ENCODE measurements at regions not wholly inside any gene's neighbourhood (a gene's known extent, or its start where the extent isn't known, plus 50 kb on each side); places are given as distances from the start of the nearest gene placed in this dataset.
"Not testable (repeated sequence)": the region's sequence is repeated elsewhere in the genome, so short reads cannot be mapped to it uniquely, and the experiment has no call there.

GRCh38 chr9:105972466-105973204 lies 278.3 kb downstream of the TMEM38B start:
- DNase-seq (ENCODE audit: low read depth in 4 of 4, low spot score in 3 of 4): no peak

GRCh38 chr9:105973951-105974351 lies 279.6 kb downstream of the TMEM38B start:
- no peak for DNase-seq (ENCODE audit: low read depth in 4 of 4, low spot score in 3 of 4)

- DNase-seq (ENCODE audit: low read depth in 4 of 4, low spot score in 3 of 4): no peak
Observed at GRCh38 chr9:105975886-105976645, 281.7 kb downstream of the TMEM38B start.

- DNase-seq (ENCODE audit: low read depth in 4 of 4, low spot score in 3 of 4): no peak
Observed at GRCh38 chr9:105978336-105978735, 284.0 kb downstream of the TMEM38B start.

- DNase-seq (ENCODE audit: low read depth in 4 of 4, low spot score in 3 of 4): no peak
Observed at GRCh38 chr9:105978826-105979225, 284.5 kb downstream of the TMEM38B start.

GRCh38 chr9:105979290-105979689 lies 284.9 kb downstream of the TMEM38B start:
- DNase-seq (ENCODE audit: low read depth in 4 of 4, low spot score in 3 of 4): no peak

- DNase-seq (ENCODE audit: low read depth in 4 of 4, low spot score in 3 of 4): no peak
Observed at GRCh38 chr9:105984714-105985113, 290.4 kb downstream of the TMEM38B start.

- no peak for DNase-seq (ENCODE audit: low read depth in 4 of 4, low spot score in 3 of 4)
Observed at GRCh38 chr9:105993116-105993854, 298.9 kb downstream of the TMEM38B start.

GRCh38 chr9:105993921-105994715 lies 299.8 kb downstream of the TMEM38B start:
- DNase-seq (ENCODE audit: low read depth in 4 of 4, low spot score in 3 of 4): no peak

GRCh38 chr9:105994970-105995369 lies 300.6 kb downstream of the TMEM38B start:
- no peak for DNase-seq (ENCODE audit: low read depth in 4 of 4, low spot score in 3 of 4)

- no peak for DNase-seq (ENCODE audit: low read depth in 4 of 4, low spot score in 3 of 4)
Observed at GRCh38 chr9:106017198-106017740, 322.9 kb downstream of the TMEM38B start.

GRCh38 chr9:106019039-106019680 lies 324.8 kb downstream of the TMEM38B start:
- DNase-seq (ENCODE audit: low read depth in 4 of 4, low spot score in 3 of 4): peak in 1 of 4 donors; percentile 8

GRCh38 chr9:106019702-106020101 lies 325.4 kb downstream of the TMEM38B start:
- DNase-seq (ENCODE audit: low read depth in 4 of 4, low spot score in 3 of 4): no peak

- DNase-seq (ENCODE audit: low read depth in 4 of 4, low spot score in 3 of 4): no peak
Observed at GRCh38 chr9:106020186-106020585, 325.8 kb downstream of the TMEM38B start.

- DNase-seq (ENCODE audit: low read depth in 4 of 4, low spot score in 3 of 4): no peak
Observed at GRCh38 chr9:106023455-106023854, 329.1 kb downstream of the TMEM38B start.

- no peak for DNase-seq (ENCODE audit: low read depth in 4 of 4, low spot score in 3 of 4)
Observed at GRCh38 chr9:106025453-106025852, 331.1 kb downstream of the TMEM38B start.

- DNase-seq (ENCODE audit: low read depth in 4 of 4, low spot score in 3 of 4): not testable (repeated sequence)
Observed at GRCh38 chr9:106030146-106030545, 335.8 kb downstream of the TMEM38B start.

- DNase-seq (ENCODE audit: low read depth in 4 of 4, low spot score in 3 of 4): no peak
Observed at GRCh38 chr9:106032978-106033377, 338.6 kb downstream of the TMEM38B start.

GRCh38 chr9:106035806-106036205 lies 341.5 kb downstream of the TMEM38B start:
- no peak for DNase-seq (ENCODE audit: low read depth in 4 of 4, low spot score in 3 of 4)
